Endodermal cell (in vitro differentiated cells): ENCODE measurements at regions not wholly inside any gene's neighbourhood (a gene's known extent, or its start where the extent isn't known, plus 50 kb on each side); places are given as distances from the start of the nearest gene placed in this dataset.

Experiments
- DNase-seq: peaks from one replicate; pipeline ENCODE4 v3.0.0-alpha.2; 2017
- H3K27ac ChIP-seq: 2 replicates; pipeline ENCODE4 v1.5.1; 2013; ENCODE audit warnings: mild to moderate bottlenecking, low read depth, low read length, moderate library complexity
- H3K27me3 ChIP-seq: 2 replicates; pipeline ENCODE4 v1.6.1; 2013; ENCODE audit warnings: mild to moderate bottlenecking, low read length, moderate library complexity; ENCODE audit not compliant: insufficient read depth, control insufficient read depth, poor library complexity, severe bottlenecking
- H3K36me3 ChIP-seq: 2 replicates; pipeline ENCODE4 v1.7.0; 2013; ENCODE audit warnings: mild to moderate bottlenecking, low read length, moderate library complexity; ENCODE audit not compliant: control insufficient read depth, insufficient read depth
- H3K4me1 ChIP-seq: one replicate; pipeline ENCODE4 v1.7.0; 2013; ENCODE audit warnings: low read length; ENCODE audit not compliant: control insufficient read depth, insufficient read depth
- H3K4me3 ChIP-seq: 2 replicates; pipeline ENCODE4 v1.5.1; 2013; ENCODE audit warnings: mild to moderate bottlenecking, low read length, moderate library complexity
- H3K9ac ChIP-seq: 2 replicates; pipeline ENCODE4 v1.6.1; 2013; ENCODE audit warnings: mild to moderate bottlenecking, low read length, moderate library complexity; ENCODE audit not compliant: poor library complexity, severe bottlenecking; ENCODE audit errors: extremely low read depth
- H3K9me3 ChIP-seq: 2 replicates; pipeline ENCODE4 v1.6.1; 2013; ENCODE audit warnings: mild to moderate bottlenecking, low read length, moderate library complexity; ENCODE audit not compliant: control insufficient read depth
- H3K27ac Mint-ChIP-seq: 2 replicates; pipeline ENCODE4 v1.8.0; 2020; ENCODE audit warnings: mixed read lengths
- H3K27me3 Mint-ChIP-seq: 2 replicates; pipeline ENCODE4 v1.8.0; 2021; ENCODE audit warnings: mild to moderate bottlenecking, mixed read lengths; ENCODE audit not compliant: insufficient read depth
- H3K36me3 Mint-ChIP-seq: 2 replicates; pipeline ENCODE4 v1.8.0; 2020; ENCODE audit warnings: low read depth, mixed read lengths
- H3K4me1 Mint-ChIP-seq: 2 replicates; pipeline ENCODE4 v1.8.0; 2020; ENCODE audit warnings: mixed read lengths
- H3K4me3 Mint-ChIP-seq: 2 replicates; pipeline ENCODE4 v1.8.0; 2020; ENCODE audit warnings: mild to moderate bottlenecking, moderate library complexity, mixed read lengths
- H3K9me3 Mint-ChIP-seq: 2 replicates; pipeline ENCODE4 v1.8.0; 2020; ENCODE audit warnings: mild to moderate bottlenecking, mixed read lengths
- WGBS, 2 experiments: methylation state at CpG; one replicate each; pipeline versions ENCODE4 v1.1.5 to v1.1.7; 2013; ENCODE audit warnings: missing lambda C conversion rate in 2 of 2, mixed read lengths in 1 of 2; ENCODE audit not compliant: insufficient coverage in 1 of 2, insufficient read length in 1 of 2; 5-methylcytosine and 5-hydroxymethylcytosine counted together
- TF ChIP-seq, protein P1 (sequence below): fragments of 200-600 bp; sonication (generic); conservative IDR thresholded peaks from 2 replicates; pipeline ENCODE4 v1.5.0; 2021; ENCODE audit warnings: antibody characterized with exemption, mild to moderate bottlenecking

DNA sequence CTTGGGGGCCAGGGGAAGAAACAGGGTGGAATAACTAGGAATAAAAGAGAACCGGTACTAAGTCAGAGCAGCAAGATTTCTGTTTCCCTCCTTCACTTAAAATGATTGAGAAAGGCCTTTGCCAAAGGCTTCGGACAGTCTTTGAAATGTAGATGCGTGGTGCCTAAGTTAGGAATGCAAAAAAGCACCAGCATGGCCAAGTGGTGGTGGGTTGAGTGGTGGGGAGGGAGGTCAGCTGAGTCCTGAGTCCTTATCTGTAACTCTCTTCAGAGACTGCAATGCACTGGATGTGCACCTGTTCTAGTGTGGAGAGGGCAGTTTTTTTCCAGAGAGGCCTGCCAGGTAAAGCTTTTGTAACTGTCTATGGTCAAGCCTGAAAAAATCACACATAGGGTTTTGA is 919.9 kb downstream of the FSCB start:
- DNase-seq, result no peak
- Mint-ChIP-seq H3K27me3 (no peaks in the 10 kb centered on the region), H3K4me1 (no peaks in the 10 kb centered on the region), H3K36me3 (no peaks in the 10 kb centered on the region), H3K4me3 (no peak overlapping the region), H3K27ac (no peak overlapping the region), H3K9me3 (peaks cover 3% of the 10 kb centered on the region)
- Histone ChIP-seq H3K4me1 (no peaks in the 10 kb centered on the region), H3K27ac (no peak overlapping the region), H3K4me3 (no peak overlapping the region), H3K36me3 (no peaks in the 10 kb centered on the region), H3K9me3 (no peaks in the 10 kb centered on the region), H3K27me3 (no peaks in the 10 kb centered on the region), H3K9ac (no peak overlapping the region)
- 17 to 57% methylated on average over 1 to 3 of the region's 3 CpGs for WGBS, 2 experiments
- TF ChIP-seq, protein P1, sequence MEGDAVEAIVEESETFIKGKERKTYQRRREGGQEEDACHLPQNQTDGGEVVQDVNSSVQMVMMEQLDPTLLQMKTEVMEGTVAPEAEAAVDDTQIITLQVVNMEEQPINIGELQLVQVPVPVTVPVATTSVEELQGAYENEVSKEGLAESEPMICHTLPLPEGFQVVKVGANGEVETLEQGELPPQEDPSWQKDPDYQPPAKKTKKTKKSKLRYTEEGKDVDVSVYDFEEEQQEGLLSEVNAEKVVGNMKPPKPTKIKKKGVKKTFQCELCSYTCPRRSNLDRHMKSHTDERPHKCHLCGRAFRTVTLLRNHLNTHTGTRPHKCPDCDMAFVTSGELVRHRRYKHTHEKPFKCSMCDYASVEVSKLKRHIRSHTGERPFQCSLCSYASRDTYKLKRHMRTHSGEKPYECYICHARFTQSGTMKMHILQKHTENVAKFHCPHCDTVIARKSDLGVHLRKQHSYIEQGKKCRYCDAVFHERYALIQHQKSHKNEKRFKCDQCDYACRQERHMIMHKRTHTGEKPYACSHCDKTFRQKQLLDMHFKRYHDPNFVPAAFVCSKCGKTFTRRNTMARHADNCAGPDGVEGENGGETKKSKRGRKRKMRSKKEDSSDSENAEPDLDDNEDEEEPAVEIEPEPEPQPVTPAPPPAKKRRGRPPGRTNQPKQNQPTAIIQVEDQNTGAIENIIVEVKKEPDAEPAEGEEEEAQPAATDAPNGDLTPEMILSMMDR, result no peak

DNA sequence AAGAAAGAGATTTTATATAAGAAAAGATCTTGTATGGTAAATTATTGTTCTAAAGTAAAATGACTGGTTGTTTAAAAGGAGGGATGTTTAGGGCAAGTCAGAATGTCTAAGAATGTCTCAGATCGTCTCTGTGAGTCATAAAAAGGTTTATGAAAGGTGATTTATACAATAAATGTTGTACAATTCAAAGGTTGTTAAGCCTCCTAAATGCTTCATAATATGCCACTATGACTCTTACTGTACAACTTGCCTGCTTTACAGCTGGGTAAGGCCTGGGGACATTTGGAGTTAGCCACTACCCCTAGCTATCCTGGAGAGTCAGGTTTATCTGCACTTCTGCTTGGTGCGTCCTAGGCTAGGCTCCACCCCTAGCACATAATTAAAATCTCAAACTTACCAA is 927.4 kb downstream of the FSCB start:
- peaks cover 23% of the 10 kb centered on the region for H3K9me3 Mint-ChIP-seq
- Histone ChIP-seq H3K27ac (no peak overlapping the region), H3K4me3 (no peak overlapping the region), H3K4me1 (no peaks in the 10 kb centered on the region), H3K9ac (no peak overlapping the region), H3K9me3 (peaks cover 19% of the 10 kb centered on the region), H3K27me3 (no peaks in the 10 kb centered on the region), H3K36me3 (no peaks in the 10 kb centered on the region)
- TF ChIP-seq, protein P1, result no peak
- WGBS, 2 experiments, result 100% methylated on average over 2 of the region's 2 CpGs; no CpG with 5 or more reads in 1 of the 2 experiments
- no peaks in the 10 kb centered on the region for H3K4me1 Mint-ChIP-seq
- H3K27ac Mint-ChIP-seq, result no peak overlapping the region
- H3K27me3 Mint-ChIP-seq, result no peaks in the 10 kb centered on the region
- H3K4me3 Mint-ChIP-seq, result no peak overlapping the region
- DNase-seq, result no peak
- H3K36me3 Mint-ChIP-seq, result peaks cover 2% of the 10 kb centered on the region

DNA sequence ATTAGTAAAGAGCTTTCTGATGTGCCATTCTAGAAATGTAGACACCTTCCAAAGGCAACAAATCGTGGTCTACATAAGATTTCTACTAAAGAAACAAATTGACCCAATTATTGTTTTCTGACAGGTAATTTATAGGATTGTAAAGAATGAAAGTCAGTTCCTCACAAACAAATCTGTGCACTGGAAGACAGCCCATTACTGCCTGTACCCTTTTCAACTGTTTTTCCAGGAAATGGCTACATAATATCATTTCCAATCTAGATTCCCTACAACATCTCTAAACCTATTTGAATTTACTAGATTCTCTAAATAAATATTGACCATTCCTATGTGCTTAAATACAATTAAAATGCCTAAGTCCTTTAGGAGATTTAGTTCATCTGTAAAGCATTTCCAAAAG is 939.1 kb downstream of the FSCB start:
- Histone ChIP-seq H3K9me3 (no peaks in the 10 kb centered on the region), H3K27ac (no peak overlapping the region), H3K27me3 (no peaks in the 10 kb centered on the region), H3K4me1 (no peaks in the 10 kb centered on the region), H3K36me3 (no peaks in the 10 kb centered on the region), H3K9ac (no peak overlapping the region), H3K4me3 (no peak overlapping the region)
- no peak for DNase-seq
- Mint-ChIP-seq H3K4me1 (no peaks in the 10 kb centered on the region), H3K4me3 (no peak overlapping the region), H3K36me3 (no peaks in the 10 kb centered on the region), H3K27ac (no peak overlapping the region), H3K9me3 (no peaks in the 10 kb centered on the region), H3K27me3 (no peaks in the 10 kb centered on the region)
- 100% methylated on average over 1 of the region's 1 CpG; no CpG with 5 or more reads in 1 of the 2 experiments for WGBS, 2 experiments
- TF ChIP-seq, protein P1, result no peak
